ENCODE measurements at regions not wholly inside any gene's neighbourhood (a gene's known extent, or its start where the extent isn't known, plus 50 kb on each side); places are given as distances from the start of the nearest gene placed in this dataset.

- no peaks in the 10 kb centered on the region for H3K9me3 ChIP-seq
- WGBS, 2 donors: 76 to 88% methylated on average over 10 of the region's 10 CpGs
- no peak overlapping the region for H3K27ac ChIP-seq
- no peaks in the 10 kb centered on the region for H3K27me3 ChIP-seq
- TF ChIP-seq POLR2A (IDR thresholded peaks at IDR 0.05) (no peak), CTCF (IDR thresholded peaks at IDR 0.05) (no peak)
- no peak overlapping the region for H3K4me3 ChIP-seq
- intact Hi-C loops (cut with DNase I; ENCODE audit: low total_unique reads): no loop called here
- H3K4me1 ChIP-seq: no peaks in the 10 kb centered on the region
- no peaks in the 10 kb centered on the region for H3K36me3 ChIP-seq (ENCODE audit: low read depth, missing control alignments)
- no peak for DNase-seq
Observed at GRCh38 chr13:30078059-30078458, 227.6 kb upstream of the UBL3 start.

DNA sequence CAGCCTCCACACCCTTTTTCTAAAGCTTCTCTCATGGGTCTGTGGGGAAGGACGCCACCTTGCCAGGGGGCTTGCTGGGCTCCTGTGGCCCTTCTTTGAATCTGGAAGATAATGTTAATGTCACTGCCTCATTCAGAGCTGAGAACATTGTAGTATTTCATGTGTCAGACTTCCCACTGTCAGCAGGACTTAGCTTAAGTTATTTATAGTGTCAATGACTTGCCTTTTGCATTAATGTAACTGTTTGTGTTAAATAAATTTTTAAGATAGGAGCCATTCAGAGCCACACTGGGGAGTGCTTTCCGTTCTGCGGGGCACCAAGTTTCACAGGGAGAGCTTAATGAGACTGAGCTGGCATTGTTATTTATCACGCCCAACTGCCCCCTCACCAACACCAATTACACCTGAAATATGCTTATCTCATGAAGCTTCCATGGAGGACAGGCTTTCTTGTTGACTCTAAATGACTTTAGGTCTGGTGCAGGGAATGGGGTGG is 226.9 kb upstream of the UBL3 start:
- no peak overlapping the region for H3K4me3 ChIP-seq
- 74 to 86% methylated on average over 4 of the region's 4 CpGs for WGBS, 2 donors
- H3K27ac ChIP-seq: no peak overlapping the region
- no peaks in the 10 kb centered on the region for H3K36me3 ChIP-seq (ENCODE audit: low read depth, missing control alignments)
- TF ChIP-seq POLR2A (IDR thresholded peaks at IDR 0.05) (no peak), CTCF (IDR thresholded peaks at IDR 0.05) (no peak)
- intact Hi-C loops (cut with DNase I; ENCODE audit: low total_unique reads): no loop called here
- H3K27me3 ChIP-seq: no peaks in the 10 kb centered on the region
- no peak for DNase-seq
- no peaks in the 10 kb centered on the region for H3K4me1 ChIP-seq
- H3K9me3 ChIP-seq: no peaks in the 10 kb centered on the region

DNA sequence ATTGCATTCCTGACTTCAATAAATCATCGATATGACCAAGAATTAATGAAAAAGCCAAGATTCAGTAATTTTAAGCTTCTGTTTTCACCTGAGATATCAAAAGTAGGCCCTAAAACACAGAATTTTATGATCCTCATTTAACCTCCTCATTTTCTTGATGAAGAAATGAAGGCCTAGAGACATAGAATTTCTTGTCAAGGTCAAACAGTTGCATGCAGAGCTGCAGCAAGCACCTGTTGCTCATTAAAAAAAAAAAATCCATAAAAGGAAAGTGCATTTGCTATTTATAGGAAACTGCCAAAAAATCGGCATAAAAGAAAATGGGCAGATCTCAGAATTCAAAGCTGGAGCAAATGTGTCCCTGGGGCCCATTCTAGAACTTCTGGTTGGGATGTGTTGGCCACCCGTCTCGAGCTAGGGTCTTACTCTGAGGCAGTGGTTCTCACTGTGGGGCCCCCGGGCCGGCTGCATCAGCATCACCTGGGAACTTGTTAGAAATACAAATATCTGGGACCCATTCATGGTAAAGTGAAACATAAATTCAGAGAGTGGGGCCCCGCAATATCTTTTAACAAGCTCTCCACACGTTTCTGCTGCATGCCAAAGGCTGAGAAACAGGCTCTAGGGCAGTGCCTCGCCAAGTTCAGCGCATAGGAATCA is 224.7 kb upstream of the UBL3 start:
- intact Hi-C loops (cut with DNase I; ENCODE audit: low total_unique reads): no loop called here
- H3K36me3 ChIP-seq (ENCODE audit: low read depth, missing control alignments): no peaks in the 10 kb centered on the region
- TF ChIP-seq CTCF (IDR thresholded peaks at IDR 0.05): no peak
- no peak for TF ChIP-seq POLR2A (IDR thresholded peaks at IDR 0.05)
- H3K27ac ChIP-seq: no peak overlapping the region
- no peak overlapping the region for H3K4me3 ChIP-seq
- H3K27me3 ChIP-seq: no peaks in the 10 kb centered on the region
- DNase-seq: no peak
- no peaks in the 10 kb centered on the region for H3K4me1 ChIP-seq
- 81 to 82% methylated on average over 10 of the region's 10 CpGs for WGBS, 2 donors
- no peaks in the 10 kb centered on the region for H3K9me3 ChIP-seq

DNA sequence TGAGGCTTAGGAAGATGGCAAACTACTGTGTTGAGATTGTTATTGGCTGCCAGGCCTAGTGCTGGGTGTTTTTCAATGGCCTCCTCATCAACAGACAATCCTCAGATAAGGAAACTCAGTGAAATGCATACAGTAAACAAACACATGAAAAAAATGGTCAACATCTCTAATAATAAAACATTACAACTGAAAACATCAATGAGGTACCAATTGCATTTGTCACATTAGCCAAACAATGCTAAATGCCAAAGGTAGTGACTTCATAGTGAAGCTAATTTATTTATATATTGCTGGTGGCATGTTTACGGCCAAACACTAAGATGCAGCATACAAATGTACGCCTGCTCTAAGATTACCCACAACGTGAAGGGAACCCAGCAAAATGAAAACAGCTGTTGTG is 224.0 kb upstream of the UBL3 start:
- no peaks in the 10 kb centered on the region for H3K36me3 ChIP-seq (ENCODE audit: low read depth, missing control alignments)
- no peaks in the 10 kb centered on the region for H3K4me1 ChIP-seq
- H3K4me3 ChIP-seq: no peak overlapping the region
- no peaks in the 10 kb centered on the region for H3K27me3 ChIP-seq
- DNase-seq: no peak
- no peaks in the 10 kb centered on the region for H3K9me3 ChIP-seq
- 84% methylated on average over 3 of the region's 3 CpGs for WGBS, 2 donors
- intact Hi-C loops (cut with DNase I; ENCODE audit: low total_unique reads): no loop called here
- H3K27ac ChIP-seq: no peak overlapping the region
- TF ChIP-seq POLR2A (IDR thresholded peaks at IDR 0.05) (no peak), CTCF (IDR thresholded peaks at IDR 0.05) (no peak)

- DNase-seq: no peak
- no peaks in the 10 kb centered on the region for H3K27me3 ChIP-seq
- H3K9me3 ChIP-seq: no peaks in the 10 kb centered on the region
- H3K27ac ChIP-seq: no peak overlapping the region
- no peak overlapping the region for H3K4me3 ChIP-seq
- WGBS, 2 donors: 82 to 88% methylated on average over 2 of the region's 2 CpGs
- TF ChIP-seq CTCF (IDR thresholded peaks at IDR 0.05) (no peak), POLR2A (IDR thresholded peaks at IDR 0.05) (no peak)
- H3K4me1 ChIP-seq: no peaks in the 10 kb centered on the region
- intact Hi-C loops (cut with DNase I; ENCODE audit: low total_unique reads): no loop called here
- no peaks in the 10 kb centered on the region for H3K36me3 ChIP-seq (ENCODE audit: low read depth, missing control alignments)
Observed at GRCh38 chr13:30072818-30073186, 222.4 kb upstream of the UBL3 start.
